Activated B cell treated with CpG ODN at 0.5 μM for 24 hours (primary cell): ENCODE measurements at regions not wholly inside any gene's neighbourhood (a gene's known extent, or its start where the extent isn't known, plus 50 kb on each side); places are given as distances from the start of the nearest gene placed in this dataset.
"Not testable (repeated sequence)": the region's sequence is repeated elsewhere in the genome, so short reads cannot be mapped to it uniquely, and the experiment has no call there.

Experiments used
- ATAC-seq: fragments of 200-7000 bp; cut with Tn5 transposase; one replicate; pipeline ENCODE4 v1.10.0; 2021; ENCODE audit warnings: low read depth, mild to moderate bottlenecking, moderate library complexity
- CTCF ChIA-PET: fragments of 350-600 bp; sonication (Branson Sonifier 250); formaldehyde crosslinking; loops from one replicate; lab custom pipeline; 2021; ENCODE audit warnings: antibody characterized with exemption; lab: Charles Lee
- POLR2A ChIA-PET: fragments of 350-600 bp; sonication (Branson Sonifier 250); formaldehyde crosslinking; loops from one replicate; lab custom pipeline; 2021; ENCODE audit warnings: antibody characterized with exemption; lab: Charles Lee
- DNase-seq: peaks from one replicate; pipeline ENCODE4 v3.0.0; 2022
- H3K27ac Mint-ChIP-seq: one replicate; pipeline ENCODE4 v1.8.0; 2020; ENCODE audit warnings: mixed read lengths
- H3K27me3 Mint-ChIP-seq: one replicate; pipeline ENCODE4 v1.8.0; 2021; ENCODE audit warnings: mixed read lengths
- H3K36me3 Mint-ChIP-seq: one replicate; pipeline ENCODE4 v1.8.0; 2021; ENCODE audit warnings: low read depth, mixed read lengths
- H3K4me1 Mint-ChIP-seq: one replicate; pipeline ENCODE4 v1.8.0; 2021; ENCODE audit warnings: mixed read lengths
- H3K4me3 Mint-ChIP-seq: one replicate; pipeline ENCODE4 v1.8.0; 2020; ENCODE audit warnings: mild to moderate bottlenecking, mixed read lengths
- H3K9me3 Mint-ChIP-seq: one replicate; pipeline ENCODE4 v1.8.0; 2020; ENCODE audit warnings: mixed read lengths
- CTCF ChIP-seq: fragments of 200-600 bp; IDR thresholded peaks from one replicate; pipeline ENCODE4 v1.8.0; 2022; ENCODE audit warnings: antibody characterized with exemption, mild to moderate bottlenecking
- intact Hi-C: fragments of 100-400 bp; cut with micrococcal nuclease; formaldehyde crosslinking; loops from one replicate; pipeline ENCODE4 v1.15.1; 2024

GRCh38 chr13:56182598-56182997 lies 958.1 kb upstream of the PRR20A start:
- no peaks in the 10 kb centered on the region for H3K4me1 Mint-ChIP-seq
- no peaks in the 10 kb centered on the region for H3K36me3 Mint-ChIP-seq
- H3K4me3 Mint-ChIP-seq = no peak overlapping the region
- H3K27me3 Mint-ChIP-seq = no peaks in the 10 kb centered on the region
- ATAC-seq (no peak), DNase-seq (no peak)
- ChIA-PET CTCF (no interaction called here), POLR2A (no interaction called here)
- no peak for TF ChIP-seq CTCF
- no peak overlapping the region for H3K27ac Mint-ChIP-seq
- intact Hi-C loops = no loop called here
- H3K9me3 Mint-ChIP-seq = peaks cover 15% of the 10 kb centered on the region

GRCh38 chr13:56187331-56187730 lies 953.4 kb upstream of the PRR20A start:
- Mint-ChIP-seq H3K4me3 (no peak overlapping the region), H3K9me3 (peaks cover 13% of the 10 kb centered on the region), H3K27me3 (no peaks in the 10 kb centered on the region), H3K27ac (no peak overlapping the region), H3K4me1 (no peaks in the 10 kb centered on the region), H3K36me3 (no peaks in the 10 kb centered on the region)
- TF ChIP-seq CTCF = no peak
- ChIA-PET CTCF (no interaction called here), POLR2A (no interaction called here)
- DNase-seq (no peak), ATAC-seq (no peak)
- intact Hi-C loops = no loop called here

GRCh38 chr13:56188582-56188981 lies 952.1 kb upstream of the PRR20A start:
- ATAC-seq, H3K27ac Mint-ChIP-seq, H3K4me3 Mint-ChIP-seq, H3K36me3 Mint-ChIP-seq, intact Hi-C loops, DNase-seq, H3K27me3 Mint-ChIP-seq, H3K4me1 Mint-ChIP-seq, CTCF ChIA-PET, H3K9me3 Mint-ChIP-seq, POLR2A ChIA-PET: not testable (repeated sequence)

GRCh38 chr13:56189439-56189838 lies 951.3 kb upstream of the PRR20A start:
- TF ChIP-seq CTCF = no peak
- ATAC-seq (no peak), DNase-seq (no peak)
- intact Hi-C loops = no loop called here
- Mint-ChIP-seq H3K4me3 (no peak overlapping the region), H3K27ac (no peak overlapping the region), H3K36me3 (no peaks in the 10 kb centered on the region), H3K27me3 (no peaks in the 10 kb centered on the region), H3K4me1 (no peaks in the 10 kb centered on the region), H3K9me3 (peaks cover 8% of the 10 kb centered on the region)
- POLR2A ChIA-PET = no interaction called here
- CTCF ChIA-PET = no interaction called here

- ChIA-PET CTCF (no interaction called here), POLR2A (no interaction called here)
- DNase-seq = no peak
- Mint-ChIP-seq H3K4me3 (no peak overlapping the region), H3K36me3 (no peaks in the 10 kb centered on the region), H3K27me3 (no peaks in the 10 kb centered on the region), H3K9me3 (peaks cover 8% of the 10 kb centered on the region), H3K4me1 (no peaks in the 10 kb centered on the region), H3K27ac (no peak overlapping the region)
- TF ChIP-seq CTCF = no peak
- intact Hi-C loops = no loop called here
- ATAC-seq = no peak
Measured at GRCh38 chr13:56189978-56190377, 950.7 kb upstream of the PRR20A start.

- no peak for ATAC-seq
Measured at GRCh38 chr13:56198350-56198749, 942.4 kb upstream of the PRR20A start.

More at GRCh38 chr13:56198350-56198749, 942.4 kb upstream of the PRR20A start:
- Mint-ChIP-seq H3K27ac (no peak overlapping the region), H3K27me3 (no peaks in the 10 kb centered on the region), H3K4me3 (no peak overlapping the region), H3K36me3 (no peaks in the 10 kb centered on the region), H3K9me3 (peaks cover 16% of the 10 kb centered on the region), H3K4me1 (no peaks in the 10 kb centered on the region)
- DNase-seq = no peak
- no peak for TF ChIP-seq CTCF
- POLR2A ChIA-PET = no interaction called here
- intact Hi-C loops = no loop called here
- CTCF ChIA-PET = no interaction called here
